ENCODE measurements at regions not wholly inside any gene's neighbourhood (a gene's known extent, or its start where the extent isn't known, plus 50 kb on each side); places are given as distances from the start of the nearest gene placed in this dataset.

DNA sequence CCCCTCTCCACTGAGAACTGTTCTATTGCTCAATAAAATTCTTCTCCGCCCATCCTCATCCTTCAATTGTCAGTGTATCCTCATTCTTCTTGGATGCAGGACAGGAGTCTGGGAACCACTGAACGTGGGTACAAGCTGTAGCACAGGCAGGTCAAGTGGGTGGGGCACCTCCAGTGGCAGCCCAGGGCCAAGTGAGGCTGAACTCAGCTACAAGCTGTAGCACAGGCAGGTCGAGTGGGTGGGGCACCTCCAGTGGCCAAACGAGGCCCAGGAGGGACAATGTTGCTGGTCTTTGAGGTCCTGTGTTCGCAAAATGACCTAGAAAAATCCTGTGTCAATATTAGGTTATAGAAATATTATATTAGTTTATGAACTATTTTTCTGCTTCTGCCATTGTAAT, 352.0 kb downstream of the TMX3 start (continued):
- TF ChIP-seq CHD7 (IDR thresholded peaks at IDR 0.05; ENCODE audit: insufficient replicate concordance, low read length) (no peak), CBX8 (IDR thresholded peaks at IDR 0.05; ENCODE audit: borderline replicate concordance, low read depth, low read length) (no peak), NRF1 (IDR thresholded peaks at IDR 0.05; ENCODE audit: low read depth, low read length) (no peak), TCF12 (IDR thresholded peaks at IDR 0.05; ENCODE audit: low read depth, low read length) (no peak), POU5F1 (IDR thresholded peaks at IDR 0.05; ENCODE audit: low read depth, low read length) (no peak), YY1 (IDR thresholded peaks at IDR 0.05; ENCODE audit: low read depth, low read length) (no peak), SRF (IDR thresholded peaks at IDR 0.05; ENCODE audit: low read depth, low read length) (no peak), EGR1 (IDR thresholded peaks at IDR 0.05; ENCODE audit: borderline replicate concordance, low read depth, low read length) (no peak), TAF7 (optimal IDR thresholded peaks at IDR 0.05; ENCODE audit: borderline replicate concordance, low read depth, low read length) (no peak)
- TF ChIP-seq, protein P1, sequence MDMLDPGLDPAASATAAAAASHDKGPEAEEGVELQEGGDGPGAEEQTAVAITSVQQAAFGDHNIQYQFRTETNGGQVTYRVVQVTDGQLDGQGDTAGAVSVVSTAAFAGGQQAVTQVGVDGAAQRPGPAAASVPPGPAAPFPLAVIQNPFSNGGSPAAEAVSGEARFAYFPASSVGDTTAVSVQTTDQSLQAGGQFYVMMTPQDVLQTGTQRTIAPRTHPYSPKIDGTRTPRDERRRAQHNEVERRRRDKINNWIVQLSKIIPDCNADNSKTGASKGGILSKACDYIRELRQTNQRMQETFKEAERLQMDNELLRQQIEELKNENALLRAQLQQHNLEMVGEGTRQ (IDR thresholded peaks at IDR 0.05; ENCODE audit: low read length): no peak
- TF ChIP-seq, protein P2, sequence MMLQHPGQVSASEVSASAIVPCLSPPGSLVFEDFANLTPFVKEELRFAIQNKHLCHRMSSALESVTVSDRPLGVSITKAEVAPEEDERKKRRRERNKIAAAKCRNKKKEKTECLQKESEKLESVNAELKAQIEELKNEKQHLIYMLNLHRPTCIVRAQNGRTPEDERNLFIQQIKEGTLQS (IDR thresholded peaks at IDR 0.05; ENCODE audit: insufficient read depth, low read depth, low read length): no peak
